ENCODE measurements at regions not wholly inside any gene's neighbourhood (a gene's known extent, or its start where the extent isn't known, plus 50 kb on each side); places are given as distances from the start of the nearest gene placed in this dataset.

DNA sequence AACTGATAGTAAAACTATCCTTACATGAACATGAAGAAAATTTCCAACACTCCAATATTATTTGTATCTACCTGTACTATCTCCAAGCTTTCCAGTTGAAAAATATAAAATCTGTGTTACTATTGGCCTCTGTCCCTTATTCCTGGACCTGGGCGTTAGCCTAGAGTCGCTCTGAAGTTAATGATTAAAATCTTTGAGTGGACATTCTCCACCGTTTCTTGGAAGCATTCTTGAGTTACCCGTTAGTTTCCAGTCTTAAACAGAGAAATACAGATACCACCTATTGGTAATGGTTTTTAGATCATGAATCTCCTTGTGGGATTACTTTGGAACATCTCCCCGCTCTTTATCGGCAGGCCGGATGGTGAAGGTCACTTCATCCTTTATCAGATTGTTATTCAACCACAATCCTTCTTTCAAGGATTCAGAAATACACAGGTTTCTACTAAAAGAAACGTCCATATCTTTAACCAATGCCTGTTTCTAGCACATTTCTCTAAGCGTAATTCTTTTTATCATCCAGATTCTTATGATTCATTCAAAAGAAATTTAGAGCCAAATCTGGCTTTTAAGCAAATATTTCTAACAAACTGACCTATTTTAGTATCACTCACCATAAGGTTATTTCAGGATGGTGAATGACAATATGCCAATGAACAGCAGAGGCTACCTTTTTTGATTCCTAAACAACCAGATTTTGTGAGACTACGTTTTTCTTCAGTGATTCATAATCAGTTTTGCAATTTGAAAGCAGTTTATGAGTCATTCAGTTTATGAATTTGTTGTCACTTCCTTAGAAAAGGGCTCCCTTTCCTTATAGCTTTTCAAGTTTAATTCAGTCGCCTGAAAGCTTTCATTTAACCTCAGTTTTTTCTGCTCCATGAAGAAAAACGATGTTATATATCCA is 70.2 kb upstream of the ERRFI1 start:
- Histone ChIP-seq H4K20me1 (ENCODE audit: insufficient read depth, low read length, poor library complexity, severe bottlenecking) (no peaks in the 10 kb centered on the region), H3K9ac (ENCODE audit: low read depth, low read length, poor library complexity, severe bottlenecking) (no peak overlapping the region), H3K4me2 (ENCODE audit: low read depth, low read length, poor library complexity, severe bottlenecking) (no peak overlapping the region), H3K79me2 (ENCODE audit: insufficient read depth, low read length) (no peaks in the 10 kb centered on the region), H3K27me3 (ENCODE audit: insufficient read depth, low read length, poor library complexity, severe bottlenecking) (no peaks in the 10 kb centered on the region), H3K4me3 (ENCODE audit: low read length, poor library complexity, severe bottlenecking) (no peak overlapping the region), H3K4me1 (ENCODE audit: insufficient read depth, low read length, poor library complexity, severe bottlenecking) (no peaks in the 10 kb centered on the region), H3F3A (ENCODE audit: low read depth) (no peaks in the 10 kb centered on the region), H2AFZ (ENCODE audit: low read length) (no peak overlapping the region), H3K36me3 (ENCODE audit: insufficient read depth, low read length) (no peaks in the 10 kb centered on the region), H3K9me3 (ENCODE audit: insufficient read depth, low read depth, low read length) (no peaks in the 10 kb centered on the region), H3K9me2 (replicated peaks; ENCODE audit: low read depth, low read length) (no peaks in the 10 kb centered on the region)
- TF ChIP-seq, protein P1, sequence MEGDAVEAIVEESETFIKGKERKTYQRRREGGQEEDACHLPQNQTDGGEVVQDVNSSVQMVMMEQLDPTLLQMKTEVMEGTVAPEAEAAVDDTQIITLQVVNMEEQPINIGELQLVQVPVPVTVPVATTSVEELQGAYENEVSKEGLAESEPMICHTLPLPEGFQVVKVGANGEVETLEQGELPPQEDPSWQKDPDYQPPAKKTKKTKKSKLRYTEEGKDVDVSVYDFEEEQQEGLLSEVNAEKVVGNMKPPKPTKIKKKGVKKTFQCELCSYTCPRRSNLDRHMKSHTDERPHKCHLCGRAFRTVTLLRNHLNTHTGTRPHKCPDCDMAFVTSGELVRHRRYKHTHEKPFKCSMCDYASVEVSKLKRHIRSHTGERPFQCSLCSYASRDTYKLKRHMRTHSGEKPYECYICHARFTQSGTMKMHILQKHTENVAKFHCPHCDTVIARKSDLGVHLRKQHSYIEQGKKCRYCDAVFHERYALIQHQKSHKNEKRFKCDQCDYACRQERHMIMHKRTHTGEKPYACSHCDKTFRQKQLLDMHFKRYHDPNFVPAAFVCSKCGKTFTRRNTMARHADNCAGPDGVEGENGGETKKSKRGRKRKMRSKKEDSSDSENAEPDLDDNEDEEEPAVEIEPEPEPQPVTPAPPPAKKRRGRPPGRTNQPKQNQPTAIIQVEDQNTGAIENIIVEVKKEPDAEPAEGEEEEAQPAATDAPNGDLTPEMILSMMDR (conservative IDR thresholded peaks at IDR 0.05; ENCODE audit: low read length): no peak
- TF ChIP-seq EZH2phosphoT487 (IDR thresholded peaks at IDR 0.05; ENCODE audit: borderline replicate concordance): no peak

DNA sequence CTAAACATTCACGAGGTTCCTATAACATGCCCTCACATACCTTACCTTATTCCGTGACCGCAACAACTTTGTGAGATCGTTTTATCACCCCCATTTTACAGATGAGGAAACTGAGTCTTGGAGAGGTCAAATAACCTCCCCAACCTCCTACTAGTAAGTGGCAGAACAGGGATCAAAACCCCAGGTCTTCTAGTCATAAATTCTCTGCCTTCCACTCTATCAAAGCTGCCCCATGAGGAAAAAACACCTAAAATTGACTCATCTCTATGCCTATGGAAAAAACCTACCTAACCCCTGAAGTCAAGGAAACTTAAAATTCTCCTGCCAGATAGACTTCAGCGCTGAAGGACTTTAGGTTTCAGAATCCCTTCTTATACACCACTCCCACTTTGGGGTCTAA is 69.5 kb upstream of the ERRFI1 start:
- Histone ChIP-seq H3K79me2 (ENCODE audit: insufficient read depth, low read length) (no peaks in the 10 kb centered on the region), H4K20me1 (ENCODE audit: insufficient read depth, low read length, poor library complexity, severe bottlenecking) (no peaks in the 10 kb centered on the region), H3K27me3 (ENCODE audit: insufficient read depth, low read length, poor library complexity, severe bottlenecking) (no peaks in the 10 kb centered on the region), H2AFZ (ENCODE audit: low read length) (no peak overlapping the region), H3K9me3 (ENCODE audit: insufficient read depth, low read depth, low read length) (no peaks in the 10 kb centered on the region), H3K9me2 (replicated peaks; ENCODE audit: low read depth, low read length) (no peaks in the 10 kb centered on the region), H3K9ac (ENCODE audit: low read depth, low read length, poor library complexity, severe bottlenecking) (no peak overlapping the region), H3F3A (ENCODE audit: low read depth) (no peaks in the 10 kb centered on the region), H3K4me1 (ENCODE audit: insufficient read depth, low read length, poor library complexity, severe bottlenecking) (no peaks in the 10 kb centered on the region), H3K4me3 (ENCODE audit: low read length, poor library complexity, severe bottlenecking) (no peak overlapping the region), H3K4me2 (ENCODE audit: low read depth, low read length, poor library complexity, severe bottlenecking) (no peak overlapping the region), H3K36me3 (ENCODE audit: insufficient read depth, low read length) (no peaks in the 10 kb centered on the region)
- TF ChIP-seq EZH2phosphoT487 (IDR thresholded peaks at IDR 0.05; ENCODE audit: borderline replicate concordance): no peak
- TF ChIP-seq, protein P1 (conservative IDR thresholded peaks at IDR 0.05; ENCODE audit: low read length): no peak

DNA sequence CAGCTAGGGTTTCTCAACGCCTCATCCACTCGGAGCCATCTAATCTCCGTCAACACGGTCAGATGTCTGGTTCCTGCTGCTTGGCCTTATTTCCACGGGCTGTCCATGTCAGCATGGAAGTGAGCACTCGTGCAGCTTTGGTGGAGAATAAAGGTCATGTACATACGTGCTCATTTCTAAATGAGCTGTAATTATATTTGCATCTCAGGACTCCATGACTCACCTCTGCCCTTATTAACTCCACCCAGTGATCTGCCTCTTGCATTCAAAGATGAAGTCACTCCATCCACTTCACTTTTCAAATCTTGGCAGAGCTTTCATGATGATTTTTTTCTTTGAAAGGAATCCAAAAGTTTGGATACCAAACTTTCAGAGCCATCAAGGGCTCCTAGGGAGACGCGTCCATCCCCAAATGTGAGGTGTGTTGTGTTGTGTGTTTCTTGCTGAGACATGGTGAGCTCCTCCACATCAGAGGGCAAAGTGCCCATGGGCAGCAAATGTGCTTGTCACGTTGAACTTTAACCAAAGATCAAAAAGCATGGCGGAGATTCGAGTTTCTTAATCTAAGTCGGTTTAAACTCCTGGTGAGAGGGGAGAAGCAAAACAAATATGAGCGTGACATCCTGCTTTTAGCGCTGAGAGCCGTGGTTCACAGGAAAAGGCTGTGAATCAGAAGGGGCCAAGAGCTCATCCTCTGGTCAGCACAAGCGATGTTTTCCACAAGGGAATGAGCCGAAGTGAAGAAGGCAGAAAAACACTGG is 68.6 kb upstream of the ERRFI1 start:
- Histone ChIP-seq H3K9me2 (replicated peaks; ENCODE audit: low read depth, low read length) (no peaks in the 10 kb centered on the region), H3K4me2 (ENCODE audit: low read depth, low read length, poor library complexity, severe bottlenecking) (no peak overlapping the region), H3K9me3 (ENCODE audit: insufficient read depth, low read depth, low read length) (no peaks in the 10 kb centered on the region), H3K4me3 (ENCODE audit: low read length, poor library complexity, severe bottlenecking) (no peak overlapping the region), H3F3A (ENCODE audit: low read depth) (no peaks in the 10 kb centered on the region), H3K36me3 (ENCODE audit: insufficient read depth, low read length) (no peaks in the 10 kb centered on the region), H4K20me1 (ENCODE audit: insufficient read depth, low read length, poor library complexity, severe bottlenecking) (no peaks in the 10 kb centered on the region), H3K9ac (ENCODE audit: low read depth, low read length, poor library complexity, severe bottlenecking) (no peak overlapping the region), H2AFZ (ENCODE audit: low read length) (no peak overlapping the region), H3K4me1 (ENCODE audit: insufficient read depth, low read length, poor library complexity, severe bottlenecking) (no peaks in the 10 kb centered on the region), H3K27me3 (ENCODE audit: insufficient read depth, low read length, poor library complexity, severe bottlenecking) (no peaks in the 10 kb centered on the region), H3K79me2 (ENCODE audit: insufficient read depth, low read length) (no peaks in the 10 kb centered on the region)
- TF ChIP-seq, protein P1 (conservative IDR thresholded peaks at IDR 0.05; ENCODE audit: low read length): no peak
- no peak for TF ChIP-seq EZH2phosphoT487 (IDR thresholded peaks at IDR 0.05; ENCODE audit: borderline replicate concordance)

Measured in Loucy (cell line).